ENCODE measurements at regions not wholly inside any gene's neighbourhood (a gene's known extent, or its start where the extent isn't known, plus 50 kb on each side); places are given as distances from the start of the nearest gene placed in this dataset.

GRCh38 chr1:87464022-87464490 is 135.4 kb downstream of the LMO4 start:
- no peak for TF ChIP-seq CTCF (IDR thresholded peaks at IDR 0.05)
- no peak for TF ChIP-seq POLR2A (IDR thresholded peaks at IDR 0.05)
- no peak for TF ChIP-seq POLR2AphosphoS5 (IDR thresholded peaks at IDR 0.05)
- TF ChIP-seq EP300 (IDR thresholded peaks at IDR 0.05), result no peak
